Right forelimb (tissue), 1 donor: ENCODE measurements at regions not wholly inside any gene's neighbourhood (a gene's known extent, or its start where the extent isn't known, plus 50 kb on each side); places are given as distances from the start of the nearest gene placed in this dataset.

ENCODE experiments used
- DNase-seq: peaks from one replicate; pipeline ENCODE4 v3.0.0-alpha.2; 2018

DNA sequence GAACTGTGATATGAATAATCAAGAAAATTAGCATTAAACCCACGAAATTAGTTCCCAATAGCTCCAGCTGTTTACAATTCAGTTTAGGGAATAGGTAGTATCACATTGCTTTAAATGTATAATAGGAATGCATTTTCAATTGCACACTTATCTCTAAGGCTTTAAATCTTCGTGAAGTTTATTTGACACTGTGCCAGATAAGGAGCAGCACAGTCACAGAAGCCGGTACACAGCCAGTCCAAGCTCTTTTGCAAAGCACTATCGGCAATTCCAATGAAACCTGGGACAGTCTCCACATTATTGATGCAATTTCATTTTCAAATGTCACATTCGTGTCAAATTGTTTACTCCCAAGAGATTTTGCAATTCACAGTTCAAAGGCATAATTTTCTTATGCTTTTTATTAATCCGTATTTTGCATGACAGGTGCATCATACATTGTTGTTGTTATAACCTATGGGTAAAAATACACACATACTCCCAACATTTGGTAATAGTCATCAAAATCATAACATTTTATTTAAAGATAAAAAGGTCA lies 602.8 kb downstream of the RPS29 start:
- no peak for DNase-seq

DNA sequence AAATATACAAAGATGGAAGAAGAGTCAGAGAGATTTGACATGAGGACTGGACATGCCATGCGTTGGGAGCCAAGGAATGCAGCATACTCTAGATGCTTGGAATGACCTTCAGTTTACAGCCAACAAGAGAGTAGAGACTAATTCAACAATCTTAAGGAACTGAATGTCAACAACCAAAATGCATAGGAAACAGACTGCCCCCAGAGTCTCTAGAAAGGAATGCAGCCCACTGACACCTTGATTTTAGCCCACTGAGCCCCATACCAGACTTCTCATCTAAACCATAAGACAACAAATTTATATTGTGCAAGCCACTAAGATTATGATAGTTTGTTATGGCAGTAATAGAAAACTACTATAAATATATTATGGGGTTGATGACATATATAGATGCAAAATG lies 611.2 kb downstream of the RPS29 start:
- DNase-seq, result no peak

DNA sequence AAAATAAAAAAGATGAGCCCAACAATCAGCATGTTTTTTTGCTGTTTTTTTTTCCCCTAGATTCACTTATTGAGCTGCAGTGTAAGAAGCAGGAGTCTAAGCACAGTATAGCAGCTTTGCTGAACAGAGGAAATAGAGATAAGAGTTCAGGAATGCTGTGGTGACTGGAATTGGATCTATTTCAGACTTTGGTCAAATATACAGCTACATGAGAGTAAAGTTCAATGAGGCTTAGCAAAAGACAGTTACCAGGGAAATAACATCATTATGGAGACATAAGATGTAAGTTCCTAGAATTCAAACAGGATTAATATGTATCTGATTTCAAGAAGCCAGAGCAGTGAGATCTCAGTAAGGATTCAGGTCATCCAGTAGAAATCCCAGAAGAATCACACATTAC lies 613.0 kb downstream of the RPS29 start:
- DNase-seq, result no peak

DNA sequence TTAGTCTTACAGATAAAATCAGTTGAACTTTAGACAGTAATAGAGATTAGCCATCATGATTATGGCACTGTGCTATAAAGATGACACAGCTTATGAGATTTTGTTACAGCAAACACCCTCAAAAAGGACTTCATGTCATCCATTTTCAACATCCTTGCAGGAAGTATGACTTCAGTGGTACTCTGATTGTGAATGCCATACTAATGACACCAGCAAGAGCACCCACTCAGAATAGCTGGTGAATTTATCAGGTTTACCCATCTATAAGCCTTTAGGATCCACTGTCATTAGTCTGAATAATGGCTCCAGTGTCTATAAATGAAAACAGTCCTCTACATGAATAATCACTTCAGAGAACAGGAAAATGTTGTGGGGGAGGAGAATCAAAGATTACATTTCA lies 615.2 kb downstream of the RPS29 start:
- no peak for DNase-seq

DNA sequence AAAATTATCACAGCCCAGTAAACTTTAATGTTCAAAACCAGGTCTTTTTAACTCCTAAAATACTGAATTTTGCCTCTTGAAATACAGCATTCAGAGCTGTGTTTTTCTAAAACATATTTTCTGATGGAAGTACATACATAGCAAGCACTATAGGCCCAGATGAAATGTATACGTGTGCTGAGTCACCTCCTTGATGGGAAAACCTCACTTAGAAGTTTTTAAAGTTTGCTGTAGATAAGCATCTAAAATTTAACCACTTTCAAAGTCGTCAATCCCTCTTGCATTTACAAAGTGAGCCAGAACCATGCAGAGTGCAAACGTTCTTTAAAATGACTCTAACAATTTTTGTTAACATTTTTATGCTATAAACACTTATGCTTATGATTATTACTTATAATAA lies 618.8 kb downstream of the RPS29 start:
- DNase-seq, result no peak

DNA sequence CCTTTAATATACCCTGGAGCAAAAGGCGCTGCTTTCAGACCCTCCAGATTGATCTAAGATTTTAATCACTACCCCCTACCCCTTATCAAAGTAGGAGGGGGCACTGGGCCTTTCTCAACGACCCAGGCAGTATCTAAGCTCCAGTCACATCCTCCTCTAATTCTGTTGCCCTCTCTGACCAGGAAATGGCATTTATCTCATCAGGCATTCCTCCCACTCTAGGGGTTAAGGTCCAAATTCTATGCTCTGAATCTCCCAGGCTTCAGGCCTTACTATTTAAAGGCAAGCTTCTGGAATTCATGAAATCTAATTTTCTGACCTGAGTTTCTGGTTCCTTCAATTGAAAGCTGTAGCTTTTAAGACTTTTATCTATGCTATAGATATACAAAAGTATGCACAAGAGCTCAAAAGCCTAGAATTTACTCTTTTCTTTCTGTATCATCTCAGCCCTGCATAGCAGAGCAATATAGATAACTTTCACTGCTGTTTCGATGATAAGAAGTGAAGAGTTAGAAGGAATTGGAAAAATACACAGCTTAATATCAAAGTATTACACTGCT lies 622.9 kb downstream of the RPS29 start:
- DNase-seq, result no peak

DNA sequence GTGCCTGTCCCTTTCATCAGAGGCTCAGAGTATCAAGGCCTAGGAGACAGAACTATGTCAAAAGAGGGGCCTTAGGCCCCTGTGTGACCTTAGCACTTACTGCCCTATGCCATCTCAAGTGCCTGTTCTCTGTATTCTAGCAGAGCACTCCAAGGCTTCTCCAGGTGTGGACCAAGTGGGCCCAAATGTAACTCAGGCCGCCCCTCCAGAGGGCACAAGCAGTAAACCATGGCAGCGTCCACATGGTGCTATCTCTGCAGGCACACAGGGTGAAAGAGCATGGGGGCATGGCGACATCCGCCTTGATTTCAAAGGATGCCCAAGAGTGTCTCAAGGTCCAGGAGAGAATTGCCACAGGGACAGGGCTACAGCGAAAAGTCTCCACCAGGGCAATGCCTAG lies 628.7 kb downstream of the RPS29 start:
- DNase-seq, result no peak

DNA sequence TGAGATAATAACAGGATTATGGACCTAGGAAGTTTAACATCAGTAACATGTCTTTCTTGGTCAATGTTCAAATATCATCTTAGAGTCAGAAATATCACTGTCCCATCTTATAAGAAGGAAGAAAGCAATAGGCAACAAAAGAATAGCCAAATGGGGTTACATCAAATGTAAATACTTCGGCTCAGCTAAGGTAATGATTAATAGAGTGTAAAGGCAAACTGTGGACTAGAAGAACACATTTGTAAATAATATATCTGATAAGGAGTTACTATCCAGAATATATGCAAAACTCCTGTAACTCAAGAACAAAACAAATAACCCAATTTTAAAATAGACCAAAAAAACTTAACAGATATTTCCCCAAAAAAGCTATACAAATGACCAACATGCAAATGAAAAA lies 630.3 kb downstream of the RPS29 start:
- no peak for DNase-seq

DNA sequence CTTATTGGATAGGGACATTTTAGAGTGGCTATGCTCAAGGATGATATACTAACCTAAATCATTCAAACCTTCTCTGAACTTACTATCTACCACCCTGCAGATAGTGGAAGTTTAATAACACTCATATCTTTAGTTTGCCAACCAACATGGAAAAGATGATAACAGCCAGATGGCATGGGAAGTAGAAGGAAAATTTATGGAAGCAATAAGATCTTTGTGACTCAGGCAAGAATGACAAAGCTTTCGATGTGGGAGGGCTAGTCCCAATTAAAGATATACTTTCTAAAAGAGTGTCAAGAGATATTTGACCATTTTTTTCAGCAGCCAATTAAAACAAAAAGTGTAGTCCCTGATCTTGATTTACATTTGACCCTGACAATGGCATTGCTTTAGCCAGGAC lies 631.7 kb downstream of the RPS29 start:
- no peak for DNase-seq

DNA sequence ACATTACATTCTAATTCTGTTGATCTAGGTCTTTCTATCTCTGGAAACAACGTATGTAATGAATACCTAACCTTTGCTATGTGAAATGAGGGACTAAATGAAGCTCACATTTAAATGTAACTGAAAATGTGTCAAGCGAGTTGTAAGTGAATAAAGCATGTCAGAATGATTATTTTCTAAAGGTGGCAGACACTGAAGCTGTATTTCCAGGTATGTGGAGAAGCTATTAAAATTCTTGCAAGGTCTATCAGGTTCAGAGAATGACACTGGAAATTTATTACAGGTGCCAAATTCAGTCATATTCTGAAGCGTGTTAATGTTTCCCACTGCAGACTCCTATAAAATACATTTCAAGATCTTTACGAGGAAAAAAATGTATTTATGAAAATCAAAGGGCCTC lies 641.4 kb downstream of the RPS29 start:
- no peak for DNase-seq

DNA sequence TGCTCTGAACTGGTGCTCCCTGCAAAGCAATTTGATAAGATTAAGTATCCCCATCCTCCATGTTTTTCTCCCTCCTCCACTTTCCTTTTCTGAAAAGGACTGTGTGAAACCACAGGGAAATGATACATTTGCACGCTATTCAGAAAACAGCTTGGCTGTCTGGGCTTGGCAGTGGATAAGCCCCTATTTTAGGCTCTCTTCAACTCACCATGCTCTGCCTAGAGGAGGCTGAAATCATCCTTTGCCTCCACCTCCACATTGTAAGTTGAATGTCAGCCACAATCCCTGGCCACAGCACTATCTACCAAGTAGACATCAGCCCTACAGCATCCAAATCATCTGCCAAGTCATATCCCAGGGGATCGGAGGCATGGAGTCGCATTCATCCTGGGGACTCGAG lies 642.3 kb downstream of the RPS29 start:
- DNase-seq, result no peak

DNA sequence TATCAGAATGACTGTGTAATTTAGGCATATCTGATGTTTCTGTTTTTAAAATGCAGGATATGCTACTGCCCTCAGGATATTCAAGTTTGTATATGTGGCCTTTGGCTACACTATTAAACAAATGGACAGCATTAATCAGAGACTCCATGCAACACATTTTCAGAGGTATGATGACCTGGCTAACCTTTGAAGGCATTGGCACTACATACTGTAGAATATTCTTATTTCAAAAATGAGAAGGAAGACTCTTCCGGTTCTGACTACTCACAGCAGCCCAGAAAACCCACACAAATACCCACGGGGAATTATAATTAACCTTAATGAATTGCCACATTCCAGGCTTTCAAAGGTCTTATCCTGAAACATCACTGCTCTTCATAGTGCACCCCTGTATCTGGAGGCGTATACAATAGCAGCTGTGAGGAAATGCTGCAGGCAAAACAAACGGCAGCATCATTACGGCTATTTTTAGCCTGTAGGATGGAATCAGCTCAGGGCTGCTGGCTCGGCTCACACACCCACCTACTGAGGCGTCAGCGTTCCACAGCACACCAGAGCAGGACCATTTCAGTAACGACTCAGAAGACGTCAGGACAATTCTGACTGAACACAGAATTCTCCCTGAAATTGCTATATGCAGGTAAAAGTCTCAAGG lies 648.5 kb downstream of the RPS29 start:
- no peak for DNase-seq

DNA sequence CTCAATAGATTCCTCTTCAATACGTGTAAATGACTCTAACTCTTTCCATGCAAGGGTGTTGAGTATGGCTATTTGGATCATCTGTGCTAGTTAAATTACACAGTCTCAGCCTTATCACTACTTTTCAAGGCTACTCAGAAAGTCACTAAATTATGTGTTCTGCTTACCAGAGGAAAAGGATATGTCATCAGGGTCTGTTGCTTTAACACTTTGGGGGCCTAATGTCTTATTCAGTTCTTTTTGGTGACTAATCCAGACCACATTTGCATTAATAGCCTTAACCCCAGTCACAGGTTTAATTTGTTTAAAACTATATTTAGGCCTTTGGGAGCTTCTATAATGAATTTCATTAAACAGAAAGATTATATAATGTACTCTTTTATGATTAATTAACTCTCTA lies 649.3 kb downstream of the RPS29 start:
- no peak for DNase-seq

DNA sequence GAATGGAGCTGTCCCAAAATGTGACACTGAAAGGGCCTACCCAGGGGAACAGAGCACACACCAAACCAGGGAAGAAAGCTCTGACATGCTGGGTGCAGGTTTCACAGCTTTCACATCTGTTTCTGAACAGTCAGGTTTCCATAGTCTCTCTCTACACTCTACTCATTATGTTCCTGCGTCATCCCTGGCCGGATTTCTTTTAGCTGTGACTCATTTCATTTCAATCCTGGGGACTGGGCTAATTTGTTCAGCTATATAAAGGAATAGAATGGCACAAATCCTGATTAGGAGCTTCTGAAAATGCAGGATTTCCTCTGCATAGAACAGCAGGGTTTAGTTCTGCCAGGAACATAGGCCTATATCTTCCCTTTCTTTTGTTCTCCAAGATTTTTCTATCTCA lies 649.8 kb downstream of the RPS29 start:
- DNase-seq, result peak; percentile 58

DNA sequence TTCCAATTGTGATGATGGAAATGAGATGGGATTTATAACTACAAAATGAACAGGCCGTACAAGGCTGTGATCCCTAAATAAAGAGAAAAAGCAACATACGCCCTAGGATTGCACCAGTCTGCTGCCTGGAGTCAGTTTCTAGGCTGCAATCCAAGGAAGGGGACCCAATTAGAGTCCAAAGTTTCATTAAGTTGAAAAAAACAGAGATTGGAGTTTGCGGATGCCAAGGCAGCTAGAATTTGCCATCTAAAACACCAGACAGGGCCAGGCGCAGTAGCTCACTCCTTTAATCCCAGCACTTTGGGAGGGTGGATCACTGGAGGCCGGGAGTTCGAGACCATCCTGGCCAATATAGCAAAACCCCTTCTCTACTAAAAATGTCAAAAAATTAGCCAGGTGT lies 661.0 kb downstream of the RPS29 start:
- DNase-seq, result no peak

DNA sequence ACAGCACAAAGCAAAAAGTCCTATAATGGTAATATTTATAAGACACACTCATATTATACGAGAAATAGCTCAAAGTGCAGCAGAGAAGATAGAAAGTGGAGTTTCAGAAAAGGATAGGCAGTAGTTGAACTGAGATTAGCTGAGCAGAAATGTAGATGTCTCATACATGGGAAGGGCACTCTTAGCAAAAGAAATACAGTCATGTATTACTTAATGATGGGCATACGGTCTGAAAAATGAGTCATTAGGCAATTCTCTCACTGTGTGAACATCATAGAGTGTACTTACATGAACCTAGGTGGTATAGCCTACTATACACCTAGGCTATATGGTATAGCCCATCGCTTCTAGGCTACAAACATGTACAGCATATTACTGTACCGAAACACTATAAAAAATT lies 671.3 kb downstream of the RPS29 start:
- no peak for DNase-seq

DNA sequence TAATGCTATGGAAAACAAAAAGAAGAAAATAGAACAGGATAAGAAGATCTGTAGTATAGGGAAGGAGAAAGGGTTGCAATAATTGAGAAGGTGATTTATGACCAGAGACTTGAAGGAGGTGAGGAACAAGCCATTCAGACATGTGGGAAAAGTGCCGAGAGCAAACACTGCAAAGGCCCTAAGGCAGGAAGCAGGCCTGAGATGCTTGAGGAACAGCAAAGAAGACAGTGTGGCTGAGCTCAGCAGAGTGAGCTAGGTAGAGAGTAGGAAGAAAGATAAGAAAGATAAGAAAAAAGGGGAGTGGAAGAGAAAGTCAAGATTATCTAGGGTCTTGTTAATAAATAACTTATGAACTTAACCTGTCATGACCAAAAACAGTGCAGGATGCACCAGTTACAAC lies 671.8 kb downstream of the RPS29 start:
- DNase-seq, result no peak

DNA sequence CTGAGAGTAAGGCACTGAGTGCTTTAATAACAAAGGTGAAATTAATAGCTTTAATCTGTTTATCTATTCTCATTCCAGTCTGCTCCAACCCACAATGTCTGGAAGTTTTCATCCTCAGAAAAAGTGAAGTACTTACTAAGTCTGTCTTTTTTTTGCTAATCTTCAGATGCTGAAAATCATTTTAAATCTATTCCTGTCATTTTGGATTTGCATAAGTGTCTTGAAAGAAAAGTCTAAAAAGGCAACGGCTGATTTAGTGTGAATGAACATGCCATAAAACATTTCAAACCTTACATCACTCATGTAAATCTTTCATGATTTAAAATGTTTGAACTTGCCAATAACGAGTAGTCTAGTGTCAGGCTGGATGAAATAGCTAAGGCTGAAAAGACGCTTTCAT lies 685.6 kb downstream of the RPS29 start:
- DNase-seq, result no peak

DNA sequence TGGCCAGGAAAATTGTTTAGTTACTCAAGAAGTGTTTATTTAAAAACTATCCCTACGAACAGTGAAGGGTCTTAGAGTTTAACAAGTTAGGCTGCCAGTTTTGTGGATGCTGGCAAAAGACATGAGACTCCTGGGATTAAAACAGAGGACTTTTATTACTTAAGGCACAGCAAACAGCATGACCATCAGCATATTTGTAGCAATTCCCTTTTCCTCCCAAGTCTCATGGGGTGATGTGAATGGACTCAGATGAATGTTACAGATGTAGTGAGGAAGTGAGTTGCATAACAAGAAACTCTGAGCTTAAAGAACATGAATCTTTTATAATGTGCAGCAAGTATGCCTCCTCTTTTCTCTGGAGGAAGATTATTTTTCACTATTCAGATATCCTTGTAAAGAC lies 695.8 kb downstream of the RPS29 start:
- DNase-seq, result no peak

DNA sequence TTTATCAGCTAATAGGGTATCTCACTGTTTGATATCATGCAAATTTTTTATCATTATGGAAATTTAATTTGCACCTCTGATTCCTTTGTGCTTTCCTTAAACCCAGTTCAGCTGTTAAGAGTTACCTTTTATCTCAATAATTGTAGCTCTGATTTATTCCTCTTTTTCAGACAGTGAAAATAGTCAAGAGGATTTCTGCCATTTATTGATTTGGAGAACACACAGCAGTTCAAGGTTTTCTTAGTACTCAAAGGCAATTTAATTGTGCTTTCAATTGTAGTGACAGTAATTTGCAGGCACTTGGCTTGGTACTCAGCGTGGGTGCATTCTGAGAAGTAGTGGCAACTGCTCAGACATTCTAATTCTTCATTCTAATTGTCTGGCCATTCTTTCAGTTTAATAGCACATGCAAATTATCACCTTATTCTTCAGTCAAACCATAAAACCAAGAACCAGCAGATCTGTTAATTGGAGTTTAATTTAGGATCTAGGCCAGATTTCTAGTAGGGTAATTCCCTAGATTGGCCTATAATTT lies 709.3 kb downstream of the RPS29 start:
- no peak for DNase-seq

DNA sequence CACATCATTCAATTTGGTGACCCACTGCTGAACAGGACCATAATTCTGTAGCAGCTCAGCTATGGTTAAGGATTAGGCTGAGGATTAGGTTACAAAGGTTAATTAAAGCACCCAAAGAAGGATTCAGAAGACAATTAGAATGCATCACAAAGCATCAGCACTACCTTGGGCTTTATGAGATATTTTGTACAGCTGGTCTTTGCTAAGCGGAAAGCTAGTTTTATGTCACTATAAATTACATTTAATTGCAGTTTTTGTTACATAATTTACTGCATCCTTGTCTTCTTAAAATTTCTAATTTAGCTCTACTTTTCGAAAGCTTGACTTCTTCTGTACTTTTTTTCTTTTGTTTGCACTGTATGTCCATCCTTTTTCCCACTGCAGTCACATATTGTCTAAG lies 711.5 kb downstream of the RPS29 start:
- DNase-seq, result no peak

DNA sequence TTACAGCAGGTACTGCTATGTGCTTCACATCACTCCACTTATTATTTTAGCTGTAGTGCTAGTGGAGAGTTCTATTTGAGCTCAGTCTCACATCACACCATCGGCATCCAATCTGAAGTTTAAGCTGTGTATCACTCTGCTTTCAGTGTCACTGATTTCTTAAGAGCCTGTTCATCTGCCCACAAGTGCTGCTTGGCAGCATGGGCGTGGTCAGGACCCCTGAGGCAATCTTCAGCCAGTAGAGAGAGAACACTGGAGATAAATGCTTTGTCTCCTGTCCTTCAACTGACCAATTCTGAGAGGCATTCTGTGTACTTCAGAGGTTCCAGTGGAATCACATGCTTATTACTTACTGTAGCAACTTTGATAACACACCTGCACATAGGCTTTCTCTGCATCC lies 728.8 kb downstream of the RPS29 start:
- DNase-seq, result no peak

DNA sequence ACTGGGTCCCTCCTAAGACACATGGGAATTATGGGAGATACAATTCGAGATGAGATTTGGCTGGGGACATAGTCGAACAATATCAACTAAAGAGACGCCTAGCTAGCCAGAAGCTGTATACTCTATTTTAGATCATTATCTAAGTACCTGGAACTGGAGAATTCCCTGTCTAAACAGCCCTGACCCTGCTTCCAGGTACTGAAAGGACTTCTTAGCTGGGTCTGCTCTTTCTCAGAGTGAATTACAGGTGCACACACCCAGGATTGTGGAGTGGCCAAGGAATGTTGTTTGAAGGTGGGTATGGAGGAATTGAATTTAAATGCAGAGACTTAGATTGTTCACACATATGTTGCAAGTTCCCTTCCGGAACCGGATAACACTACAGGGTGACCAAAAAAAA lies 733.0 kb downstream of the RPS29 start:
- no peak for DNase-seq

DNA sequence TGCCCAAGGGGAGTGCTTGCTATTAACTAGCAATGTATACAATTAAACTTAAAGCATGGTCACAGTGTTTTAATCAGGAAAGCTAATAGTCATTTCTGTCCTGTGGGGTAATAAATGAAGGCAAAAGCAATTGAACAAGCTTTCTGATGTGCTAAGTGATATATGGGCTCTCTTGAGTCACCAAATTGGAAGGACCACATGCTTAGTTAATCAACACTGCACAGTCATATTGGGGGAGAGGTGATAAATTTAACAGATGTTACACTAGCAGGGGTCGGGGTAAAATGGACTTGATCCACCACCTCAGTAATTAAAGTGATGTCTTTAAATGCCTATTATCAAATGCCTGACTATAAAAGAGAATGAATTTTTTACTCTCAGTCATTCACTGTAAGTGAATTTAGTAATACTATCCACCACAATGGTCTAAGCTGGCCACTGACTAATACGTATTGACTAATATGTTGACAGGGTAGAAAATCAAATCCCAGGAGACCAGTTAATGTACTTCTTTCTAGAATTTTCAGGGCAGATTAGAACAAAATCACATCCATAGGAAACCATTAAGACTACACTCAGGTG lies 736.3 kb downstream of the RPS29 start:
- no peak for DNase-seq

DNA sequence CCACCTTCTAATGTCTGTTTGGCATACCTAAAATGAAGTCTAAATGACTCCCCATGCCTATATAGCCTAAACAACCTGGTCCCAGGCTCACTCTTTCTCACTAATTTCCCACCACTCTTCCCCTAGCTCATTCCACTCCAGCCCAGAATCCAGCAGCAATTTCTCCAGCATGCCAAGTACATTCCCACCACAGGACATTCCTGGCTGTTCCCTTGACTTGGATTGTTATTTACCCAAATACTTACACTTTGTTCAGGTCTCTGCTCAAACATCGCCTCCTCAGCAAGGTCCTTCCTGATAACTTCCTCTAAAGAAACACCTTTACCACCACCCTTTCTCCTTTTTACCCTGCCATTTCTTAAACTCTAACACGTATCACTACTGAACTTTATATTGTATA lies 743.4 kb downstream of the RPS29 start:
- no peak for DNase-seq
